ENCODE measurements at regions not wholly inside any gene's neighbourhood (a gene's known extent, or its start where the extent isn't known, plus 50 kb on each side); places are given as distances from the start of the nearest gene placed in this dataset.

GRCh38 chr12:118607831-118608230 is 231.5 kb downstream of the SUDS3 start:
- TF ChIP-seq TAF1 (IDR thresholded peaks at IDR 0.05; ENCODE audit: low read depth, low read length) (no peak), POLR2A (IDR thresholded peaks at IDR 0.05; ENCODE audit: low read depth, low read length) (no peak), POLR2AphosphoS5 (IDR thresholded peaks at IDR 0.05; ENCODE audit: low read depth, low read length) (no peak), PAX5 (IDR thresholded peaks at IDR 0.05; ENCODE audit: insufficient read depth, low read length, severe bottlenecking) (no peak), SPI1 (IDR thresholded peaks at IDR 0.05; ENCODE audit: low read depth, low read length) (no peak)

All from GM12891 (cell line).